ENCODE measurements at regions not wholly inside any gene's neighbourhood (a gene's known extent, or its start where the extent isn't known, plus 50 kb on each side); places are given as distances from the start of the nearest gene placed in this dataset.

- Histone ChIP-seq H3K27me3 (no peaks in the 10 kb centered on the region), H3K4me1 (no peaks in the 10 kb centered on the region), H3K4me3 (no peak overlapping the region), H3K27ac (no peak overlapping the region), H3K9ac (no peak overlapping the region), H3K36me3 (no peaks in the 10 kb centered on the region), H3K9me3 (no peaks in the 10 kb centered on the region; the same call in 1 of the 2 replicates), H4K20me1 (no peaks in the 10 kb centered on the region), H3K4me2 (no peak overlapping the region)
- TF ChIP-seq Cebpa-rat (IDR thresholded peaks at IDR 0.05): no peak
Measured at GRCh38 chr14:61996753-61997152, 234.5 kb downstream of the SNAPC1 start.

- H4K20me1 ChIP-seq: no peaks in the 10 kb centered on the region
- TF ChIP-seq Cebpa-rat (IDR thresholded peaks at IDR 0.05): no peak
Measured at GRCh38 chr14:61997161-61997560, 234.9 kb downstream of the SNAPC1 start.

GRCh38 chr14:62001963-62002362 lies 239.7 kb downstream of the SNAPC1 start:
- no peak for TF ChIP-seq Cebpa-rat (IDR thresholded peaks at IDR 0.05)
- Histone ChIP-seq H3K4me1 (no peaks in the 10 kb centered on the region), H3K36me3 (no peaks in the 10 kb centered on the region), H3K4me2 (no peak overlapping the region), H3K9ac (no peak overlapping the region), H3K27me3 (no peaks in the 10 kb centered on the region), H4K20me1 (no peaks in the 10 kb centered on the region), H3K4me3 (no peak overlapping the region), H3K9me3 (no peaks in the 10 kb centered on the region; the same call in 1 of the 2 replicates), H3K27ac (no peak overlapping the region)

More at GRCh38 chr14:61997161-61997560, 234.9 kb downstream of the SNAPC1 start:
- no peaks in the 10 kb centered on the region; the same call in 1 of the 2 replicates for H3K9me3 ChIP-seq
- H3K9ac ChIP-seq: no peak overlapping the region
- no peaks in the 10 kb centered on the region for H3K36me3 ChIP-seq
- H3K4me3 ChIP-seq: no peak overlapping the region
- no peaks in the 10 kb centered on the region for H3K4me1 ChIP-seq
- H3K27me3 ChIP-seq: no peaks in the 10 kb centered on the region
- H3K4me2 ChIP-seq: no peak overlapping the region
- H3K27ac ChIP-seq: no peak overlapping the region

- H3K9me3 ChIP-seq: no peaks in the 10 kb centered on the region; the same call in 1 of the 2 replicates
- H3K4me3 ChIP-seq: no peak overlapping the region
- no peaks in the 10 kb centered on the region for H3K36me3 ChIP-seq
- no peaks in the 10 kb centered on the region for H3K27me3 ChIP-seq
- H3K27ac ChIP-seq: no peak overlapping the region
- no peak for TF ChIP-seq Cebpa-rat (IDR thresholded peaks at IDR 0.05)
- no peak overlapping the region for H3K4me2 ChIP-seq
- H4K20me1 ChIP-seq: no peaks in the 10 kb centered on the region
- H3K9ac ChIP-seq: no peak overlapping the region
- no peaks in the 10 kb centered on the region for H3K4me1 ChIP-seq
Measured at GRCh38 chr14:62002642-62003041, 240.4 kb downstream of the SNAPC1 start.

- no peak for TF ChIP-seq Cebpa-rat (IDR thresholded peaks at IDR 0.05)
- Histone ChIP-seq H3K4me3 (no peak overlapping the region), H3K9ac (no peak overlapping the region), H3K36me3 (no peaks in the 10 kb centered on the region), H4K20me1 (no peaks in the 10 kb centered on the region), H3K9me3 (no peaks in the 10 kb centered on the region; the same call in 1 of the 2 replicates), H3K27me3 (no peaks in the 10 kb centered on the region), H3K4me1 (no peaks in the 10 kb centered on the region), H3K27ac (no peak overlapping the region), H3K4me2 (no peak overlapping the region)
Measured at GRCh38 chr14:62003701-62004100, 241.5 kb downstream of the SNAPC1 start.

GRCh38 chr14:62006116-62006731 lies 244.0 kb downstream of the SNAPC1 start:
- H3K9me3 ChIP-seq: no peaks in the 10 kb centered on the region; the same call in 1 of the 2 replicates
- no peaks in the 10 kb centered on the region for H4K20me1 ChIP-seq
- no peaks in the 10 kb centered on the region for H3K27me3 ChIP-seq
- no peak overlapping the region for H3K4me2 ChIP-seq
- H3K36me3 ChIP-seq: no peaks in the 10 kb centered on the region
- no peak overlapping the region for H3K4me3 ChIP-seq
- TF ChIP-seq Cebpa-rat (IDR thresholded peaks at IDR 0.05): no peak
- H3K9ac ChIP-seq: no peak overlapping the region
- H3K27ac ChIP-seq: no peak overlapping the region
- H3K4me1 ChIP-seq: no peaks in the 10 kb centered on the region

GRCh38 chr14:62015243-62015642 lies 253.0 kb downstream of the SNAPC1 start:
- no peaks in the 10 kb centered on the region for H3K4me1 ChIP-seq
- H3K4me3 ChIP-seq: no peak overlapping the region
- TF ChIP-seq Cebpa-rat (IDR thresholded peaks at IDR 0.05): no peak
- no peak overlapping the region for H3K27ac ChIP-seq
- H3K9ac ChIP-seq: no peak overlapping the region
- H3K36me3 ChIP-seq: no peaks in the 10 kb centered on the region
- no peaks in the 10 kb centered on the region for H3K9me3 ChIP-seq
- no peaks in the 10 kb centered on the region for H3K27me3 ChIP-seq
- H4K20me1 ChIP-seq: no peaks in the 10 kb centered on the region
- no peak overlapping the region for H3K4me2 ChIP-seq

GRCh38 chr14:62015945-62016344 lies 253.7 kb downstream of the SNAPC1 start:
- Histone ChIP-seq H4K20me1 (no peaks in the 10 kb centered on the region), H3K27me3 (no peaks in the 10 kb centered on the region), H3K4me1 (no peaks in the 10 kb centered on the region), H3K9ac (no peak overlapping the region), H3K4me2 (no peak overlapping the region), H3K4me3 (no peak overlapping the region), H3K9me3 (no peaks in the 10 kb centered on the region), H3K36me3 (no peaks in the 10 kb centered on the region), H3K27ac (no peak overlapping the region)
- TF ChIP-seq Cebpa-rat (IDR thresholded peaks at IDR 0.05): no peak

GRCh38 chr14:62017651-62018230 lies 255.5 kb downstream of the SNAPC1 start:
- no peak overlapping the region for H3K9ac ChIP-seq
- H3K36me3 ChIP-seq: no peaks in the 10 kb centered on the region
- no peaks in the 10 kb centered on the region for H3K9me3 ChIP-seq
- H3K4me3 ChIP-seq: no peak overlapping the region
- no peaks in the 10 kb centered on the region for H3K4me1 ChIP-seq
- H4K20me1 ChIP-seq: no peaks in the 10 kb centered on the region
- H3K27me3 ChIP-seq: no peaks in the 10 kb centered on the region
- H3K27ac ChIP-seq: no peak overlapping the region
- no peak overlapping the region for H3K4me2 ChIP-seq
- TF ChIP-seq Cebpa-rat (IDR thresholded peaks at IDR 0.05): no peak

- Histone ChIP-seq H3K9ac (no peak overlapping the region), H3K27ac (no peak overlapping the region), H3K36me3 (no peaks in the 10 kb centered on the region), H3K4me1 (no peaks in the 10 kb centered on the region), H3K9me3 (no peaks in the 10 kb centered on the region), H3K27me3 (no peaks in the 10 kb centered on the region), H3K4me2 (no peak overlapping the region), H4K20me1 (no peaks in the 10 kb centered on the region), H3K4me3 (no peak overlapping the region)
- no peak for TF ChIP-seq Cebpa-rat (IDR thresholded peaks at IDR 0.05)
Measured at GRCh38 chr14:62018606-62019005, 256.4 kb downstream of the SNAPC1 start.
